ENCODE measurements at regions not wholly inside any gene's neighbourhood (a gene's known extent, or its start where the extent isn't known, plus 50 kb on each side); places are given as distances from the start of the nearest gene placed in this dataset.
"Not testable (repeated sequence)": the region's sequence is repeated elsewhere in the genome, so short reads cannot be mapped to it uniquely, and the experiment has no call there.

DNA sequence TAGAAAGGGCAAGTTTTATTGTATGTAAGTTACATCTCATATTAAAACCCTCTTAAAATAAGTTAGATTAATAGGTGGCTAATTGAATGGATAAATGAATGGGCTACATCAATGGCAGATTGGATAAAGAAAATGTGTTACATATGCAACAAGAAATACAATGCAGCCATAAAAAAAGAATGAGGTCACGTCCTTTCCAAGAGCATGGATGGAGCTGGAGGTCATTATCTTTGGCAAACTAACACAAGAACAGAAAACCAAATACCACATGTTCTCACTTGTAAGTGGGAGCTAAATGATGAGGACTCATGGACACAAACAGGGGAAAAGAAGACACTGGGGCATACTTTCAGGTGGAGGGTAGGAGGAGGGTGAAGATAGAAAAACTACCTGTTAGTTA lies 182.2 kb upstream of the GNAI1 start:
- DNase-seq, result no peak

DNA sequence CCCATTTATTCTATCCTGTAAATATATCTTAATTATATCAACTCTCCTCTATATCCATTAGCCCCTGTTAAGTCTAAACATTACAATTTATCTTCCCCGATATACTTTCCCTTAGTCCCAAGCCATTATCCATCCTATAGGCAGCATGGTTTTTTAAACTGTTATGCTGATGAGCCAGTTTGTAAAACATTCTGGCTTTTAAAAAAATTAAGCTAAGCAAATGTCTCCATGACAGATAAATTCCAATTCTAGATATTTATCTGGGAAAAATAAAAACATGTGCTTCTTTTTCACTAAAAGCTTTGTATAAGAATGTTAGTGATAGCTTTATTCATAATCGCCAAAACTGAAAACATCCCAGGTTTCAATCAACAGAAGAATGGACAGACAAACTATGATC lies 183.2 kb upstream of the GNAI1 start:
- no peak for DNase-seq

DNA sequence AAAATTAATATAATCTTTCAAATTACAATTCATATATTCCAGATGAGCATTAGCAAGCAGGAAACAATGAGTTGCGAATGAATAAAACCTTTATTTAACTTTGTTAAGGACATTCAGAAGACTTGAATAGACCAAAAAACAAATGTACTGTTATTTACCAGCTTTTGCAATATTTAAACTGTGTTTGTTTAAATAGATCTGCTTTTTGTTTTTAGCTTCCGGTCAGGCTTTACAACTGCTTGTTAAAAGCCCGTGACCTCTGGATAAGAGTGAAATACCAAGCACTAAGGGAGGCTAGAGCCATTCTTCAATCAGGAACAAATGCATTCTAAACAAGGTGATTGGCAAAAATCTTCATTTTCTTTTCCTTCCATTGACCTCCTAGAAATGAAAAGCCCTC lies 184.9 kb upstream of the GNAI1 start:
- no peak for DNase-seq

DNA sequence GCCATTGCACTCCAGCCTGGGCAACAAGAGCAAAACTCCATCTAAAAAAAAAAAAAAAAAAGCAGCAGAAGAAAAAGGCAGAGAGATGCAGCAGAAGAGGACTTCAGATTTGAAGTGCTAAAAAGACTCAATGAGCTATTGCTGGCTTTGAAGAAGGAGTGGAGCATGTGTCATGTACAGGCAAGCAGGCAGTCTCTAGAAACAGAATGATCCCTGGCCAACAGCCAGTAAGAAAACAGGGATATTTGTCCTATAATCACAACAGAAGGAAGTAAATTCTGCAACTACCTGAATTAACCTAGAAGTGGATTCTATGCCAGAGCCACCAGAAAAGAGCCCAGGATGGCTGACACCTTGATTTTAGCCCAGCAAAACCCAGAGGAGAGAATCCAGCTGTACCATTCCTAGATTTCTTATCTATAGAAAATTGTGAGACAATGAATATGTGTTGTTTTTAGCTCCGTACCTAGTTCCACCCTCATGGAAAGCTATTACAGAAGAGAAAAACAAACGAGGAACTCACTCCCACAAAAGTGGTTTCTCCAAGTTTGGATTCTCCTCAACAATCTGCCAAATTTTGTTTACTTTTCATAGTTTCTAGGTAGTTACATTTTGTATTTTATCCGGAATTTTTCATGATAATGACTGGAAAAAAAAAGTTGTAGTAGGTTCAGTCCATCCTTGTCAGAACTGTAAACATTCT lies 198.2 kb upstream of the GNAI1 start:
- DNase-seq, result no peak

DNA sequence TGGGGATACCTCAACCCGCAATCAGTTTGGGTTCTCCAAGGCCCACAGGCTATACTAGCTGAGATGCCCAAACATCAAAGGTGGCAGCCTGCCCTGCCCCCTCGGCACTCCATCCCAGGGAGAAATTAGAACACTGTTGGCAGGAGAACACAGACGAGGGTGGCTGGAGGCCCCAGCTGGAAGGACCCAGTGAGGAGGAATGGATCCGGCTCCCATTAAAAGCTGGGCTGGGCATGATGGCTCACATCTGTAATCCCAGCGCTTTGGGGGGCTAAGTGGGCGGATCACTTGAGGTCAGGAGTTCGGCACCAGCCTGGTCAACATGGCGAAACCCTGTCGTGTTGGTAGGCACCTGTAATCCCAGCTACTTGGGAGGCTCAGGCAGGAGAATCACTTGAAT lies 199.9 kb upstream of the GNAI1 start:
- DNase-seq, result no peak

DNA sequence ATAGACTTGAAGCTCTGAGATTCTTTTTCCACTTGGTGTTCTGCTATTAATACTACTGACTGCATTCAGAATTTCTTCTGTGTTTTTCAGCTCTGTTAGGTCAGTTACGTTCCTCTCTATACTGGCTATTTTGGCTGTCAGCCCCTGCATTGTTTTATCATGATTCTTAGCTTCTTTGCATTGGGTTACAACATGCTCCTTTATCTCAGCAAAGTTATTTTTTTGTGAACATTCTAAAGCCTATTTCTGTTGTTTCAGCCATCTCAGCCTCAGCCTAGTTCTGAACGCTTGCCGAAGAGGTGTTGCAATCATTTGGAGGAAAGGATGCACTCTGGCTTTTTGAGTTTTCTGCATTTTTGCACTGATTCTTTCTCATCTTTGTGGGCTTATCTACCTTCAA lies 201.5 kb upstream of the GNAI1 start:
- no peak for DNase-seq

DNA sequence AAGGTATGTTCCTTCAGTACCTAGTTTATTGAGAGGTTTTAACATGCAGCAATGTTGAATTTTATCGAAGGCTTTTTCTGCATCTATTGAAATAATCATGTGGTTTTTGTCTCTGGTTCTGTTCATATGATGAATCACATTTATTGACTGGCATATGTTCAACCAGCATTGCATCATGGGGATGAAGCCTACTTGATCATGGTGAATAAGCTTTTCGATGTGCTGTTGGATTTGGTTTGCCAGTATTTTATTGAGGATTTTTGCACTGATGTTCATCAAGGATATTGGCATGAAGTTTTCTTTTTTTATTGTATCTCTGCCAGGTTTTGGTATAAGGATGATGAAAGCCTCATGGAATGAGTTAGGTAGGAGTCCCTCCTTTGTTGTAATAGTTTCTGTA lies 204.0 kb upstream of the GNAI1 start:
- no peak for DNase-seq

DNA sequence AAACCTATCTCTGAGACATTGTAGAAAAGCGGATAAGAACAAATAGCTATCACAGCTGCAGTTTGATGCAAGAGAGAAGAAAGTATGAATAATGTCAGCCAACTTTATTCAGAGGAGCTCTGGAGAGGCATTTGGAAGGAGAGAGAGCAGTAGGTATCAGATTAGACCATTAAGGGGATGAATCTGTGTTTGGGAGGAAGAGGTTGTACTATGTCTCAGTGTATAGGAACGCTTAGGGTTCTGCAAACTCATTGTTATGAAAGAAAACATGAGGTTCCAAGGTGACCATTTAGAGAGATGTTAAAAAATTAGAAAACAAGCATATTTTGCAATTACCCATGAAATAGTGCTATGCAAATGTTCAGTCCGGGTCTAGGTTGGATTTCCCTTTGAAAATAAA lies 207.5 kb upstream of the GNAI1 start:
- DNase-seq, result no peak

DNA sequence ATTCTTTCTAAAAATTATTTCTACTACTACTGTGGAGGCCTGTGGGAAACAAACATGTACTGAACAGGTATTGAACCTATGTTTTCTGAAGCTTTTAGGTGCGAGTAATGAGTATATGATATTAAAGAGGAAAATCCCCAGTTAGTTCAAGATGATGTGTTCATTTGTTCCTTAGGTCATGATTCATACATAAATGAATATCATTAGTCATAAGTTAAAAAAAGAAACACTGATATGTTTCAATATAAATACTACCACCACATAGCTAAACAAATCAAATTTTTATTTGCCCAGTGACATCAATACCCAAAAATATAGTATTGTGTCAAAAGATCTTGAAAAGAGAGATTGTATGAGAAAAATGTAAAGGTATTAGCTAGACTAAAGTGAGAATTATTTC lies 210.7 kb upstream of the GNAI1 start:
- DNase-seq, result no peak

DNA sequence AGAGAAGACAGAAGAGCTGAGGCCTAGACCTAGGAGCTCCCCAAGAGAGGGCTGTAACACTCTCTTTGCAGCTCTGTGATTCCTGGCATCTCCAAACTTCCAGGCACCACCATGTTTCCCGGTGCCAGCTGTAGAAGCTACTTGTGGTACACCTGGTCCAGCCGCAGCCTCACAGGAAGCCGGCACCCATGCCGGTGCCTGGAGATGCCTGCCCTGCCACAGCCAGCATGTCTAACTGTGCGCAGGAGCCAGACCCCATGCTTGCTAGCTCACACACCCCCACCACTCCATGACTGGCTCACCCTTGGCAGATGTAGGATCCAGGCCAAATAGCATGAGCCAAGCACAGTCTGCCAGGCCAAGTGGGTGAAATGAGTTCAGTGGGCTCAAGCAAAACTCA lies 211.7 kb upstream of the GNAI1 start:
- DNase-seq, result no peak

DNA sequence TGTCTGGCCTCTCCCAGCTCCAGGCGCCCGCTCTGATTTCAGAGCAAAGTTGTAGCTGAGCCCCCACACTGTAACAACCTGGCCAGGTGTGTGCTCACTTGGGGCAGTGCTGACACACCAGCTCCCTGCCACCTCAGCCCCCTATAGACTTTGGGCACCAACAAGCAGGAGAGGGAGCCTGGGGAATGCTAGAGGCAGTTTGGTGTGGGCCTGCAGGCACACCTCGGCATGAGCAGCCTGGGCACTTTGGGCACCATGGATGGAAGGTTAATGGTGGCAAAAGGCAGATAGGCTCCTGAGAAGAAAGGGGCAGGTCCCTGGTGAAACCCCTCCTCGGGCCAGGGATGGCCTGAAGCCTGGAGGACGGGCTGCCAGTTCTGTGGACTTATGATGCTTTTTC lies 212.7 kb upstream of the GNAI1 start:
- no peak for DNase-seq

DNA sequence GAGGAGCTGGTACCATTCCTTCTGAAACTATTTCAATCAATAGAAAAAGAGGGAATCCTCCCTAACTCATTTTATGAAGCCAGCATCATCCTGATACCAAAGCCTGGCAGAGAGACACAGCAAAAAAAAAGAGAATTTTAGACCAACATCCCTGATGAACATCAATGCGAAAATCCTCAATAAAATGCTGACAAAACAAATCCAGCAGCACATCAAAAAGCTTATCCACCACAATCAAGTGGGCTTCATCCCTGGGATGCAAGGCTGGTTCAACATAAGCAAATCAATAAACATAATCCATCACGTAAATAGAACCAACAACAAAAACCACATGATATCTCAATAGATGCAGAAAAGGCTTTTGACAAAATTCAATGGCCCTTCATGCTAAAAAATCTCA lies 216.0 kb upstream of the GNAI1 start:
- not testable (repeated sequence) for DNase-seq

DNA sequence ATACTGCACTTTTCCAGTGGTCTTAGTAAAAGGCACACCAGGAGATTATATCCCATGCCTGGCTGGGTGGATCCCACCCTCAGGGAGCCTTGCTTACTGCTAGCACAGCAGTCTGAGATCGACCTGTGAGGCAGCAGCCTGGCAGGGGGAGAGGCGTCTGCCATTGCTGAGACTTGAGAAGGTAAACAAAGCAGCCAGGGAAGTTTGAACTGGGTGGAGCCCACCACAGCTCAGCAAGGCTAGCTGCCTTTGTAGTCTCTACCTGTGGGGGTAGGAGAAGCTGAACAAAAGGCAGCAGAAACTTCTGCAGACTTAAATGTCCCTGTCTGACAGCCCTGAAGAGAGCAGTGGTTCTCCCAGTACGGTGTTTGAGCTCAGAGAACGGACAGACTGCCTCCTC lies 219.3 kb upstream of the GNAI1 start:
- DNase-seq, result not testable (repeated sequence)

DNA sequence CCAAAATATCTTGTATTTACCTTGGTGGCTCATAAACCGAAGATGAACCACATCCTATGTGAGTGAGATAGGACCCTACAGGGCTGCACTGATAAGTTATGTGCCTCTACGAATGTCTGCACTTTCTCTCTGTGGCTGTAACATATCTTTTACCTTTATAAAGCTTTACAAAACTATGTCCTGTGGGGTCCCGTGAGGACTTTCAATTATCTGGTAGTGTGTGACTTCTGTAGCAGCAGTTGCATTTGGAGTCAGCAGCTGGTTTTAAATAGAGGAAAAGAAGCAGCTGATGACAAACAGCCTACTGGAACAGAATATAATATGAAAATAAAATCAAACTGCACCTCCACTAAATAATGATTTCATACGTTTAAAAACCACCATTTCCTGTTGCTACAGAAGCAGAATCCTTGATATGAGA lies 222.4 kb upstream of the GNAI1 start:
- no peak for DNase-seq

DNA sequence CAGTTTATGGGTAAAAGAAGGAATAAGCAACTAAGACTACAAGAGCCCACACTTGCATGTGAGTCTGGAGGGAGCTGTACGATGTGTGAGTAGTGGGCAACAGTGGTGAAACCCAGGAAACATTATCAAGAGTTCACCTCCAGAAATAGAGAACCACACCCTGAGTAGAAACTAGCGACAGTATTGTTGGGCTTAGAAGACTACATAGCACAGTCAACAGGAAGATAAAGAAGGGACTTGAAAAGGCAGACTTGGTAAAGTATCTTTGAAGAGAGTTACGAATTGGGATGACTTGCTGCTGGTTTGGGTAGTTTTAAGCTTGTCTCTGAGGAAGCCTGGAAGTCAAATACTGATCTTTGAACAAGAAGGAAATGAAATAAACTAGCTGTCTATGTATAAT lies 223.2 kb upstream of the GNAI1 start:
- no peak for DNase-seq

DNA sequence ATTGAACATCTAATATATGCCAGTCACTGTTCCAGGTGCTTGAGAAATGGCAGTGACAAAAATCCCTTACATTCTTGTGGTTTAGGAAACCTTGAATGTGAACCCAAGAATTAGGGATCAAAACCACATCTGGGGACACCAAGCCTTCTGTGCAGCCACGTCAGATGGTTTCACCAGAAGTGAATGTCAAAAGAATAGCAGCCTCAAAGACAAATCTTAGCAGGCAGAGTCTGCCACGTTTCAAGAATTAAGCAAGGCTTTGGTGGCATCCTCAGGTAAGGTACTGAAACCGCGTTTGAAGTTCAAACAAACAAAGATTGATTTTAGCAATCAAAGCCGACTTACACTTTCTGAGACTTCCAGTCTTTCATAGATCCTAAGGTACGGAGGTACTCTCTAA lies 225.5 kb upstream of the GNAI1 start:
- DNase-seq, result no peak

DNA sequence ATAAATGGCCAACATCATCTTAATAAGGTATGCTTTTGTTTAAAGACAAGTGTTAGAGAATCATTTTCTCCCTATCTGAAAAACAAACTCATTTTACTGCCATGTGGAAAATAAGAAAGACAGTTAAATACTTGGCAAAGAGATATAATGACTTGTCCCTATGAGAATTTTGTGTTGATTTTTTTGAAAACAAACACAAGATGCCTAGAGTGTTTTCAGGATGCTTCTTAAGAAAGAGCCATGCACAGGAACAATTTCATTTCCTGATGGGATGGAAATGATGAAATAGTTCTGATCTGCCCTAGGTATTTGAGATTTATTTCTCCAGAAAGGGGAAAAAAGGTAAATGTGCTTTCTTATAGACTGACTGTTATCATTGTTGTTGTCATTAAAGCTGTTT lies 237.5 kb upstream of the GNAI1 start:
- no peak for DNase-seq

DNA sequence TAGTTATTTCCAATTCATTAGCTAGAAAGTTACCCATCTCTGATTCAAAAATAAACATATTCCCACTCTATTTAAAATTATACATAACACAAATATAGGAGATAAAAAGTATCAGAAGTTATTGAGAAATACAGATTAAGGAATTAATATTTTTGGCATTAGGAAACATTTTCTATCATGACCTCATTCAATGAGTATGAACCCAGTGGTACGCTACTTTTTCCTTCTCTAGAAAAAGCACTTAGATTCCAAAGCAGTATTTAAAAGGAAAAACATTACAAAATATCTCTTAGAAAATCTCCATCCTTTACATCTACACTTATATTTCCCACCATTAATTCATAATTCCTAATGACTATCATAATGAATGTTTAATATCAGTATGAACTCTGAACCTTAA lies 240.6 kb upstream of the GNAI1 start:
- no peak for DNase-seq

DNA sequence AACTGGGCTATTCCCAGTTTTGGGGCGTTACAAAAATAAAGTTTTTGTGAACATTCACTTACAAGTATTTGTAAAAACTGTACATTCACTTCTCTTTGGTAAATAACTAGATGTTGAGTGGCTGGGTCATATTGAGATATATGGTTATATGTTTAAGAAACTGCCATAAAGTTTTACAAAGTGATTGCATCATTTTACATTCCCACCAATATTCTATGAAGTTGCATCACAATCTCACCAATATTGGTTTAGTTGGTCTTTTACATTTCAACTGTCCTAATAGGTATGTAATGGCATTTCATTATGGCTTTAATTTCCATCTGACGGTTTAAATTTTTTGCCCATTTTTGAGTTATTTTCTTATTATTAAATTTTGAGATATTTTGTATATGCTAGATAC lies 251.7 kb upstream of the GNAI1 start:
- DNase-seq, result no peak

DNA sequence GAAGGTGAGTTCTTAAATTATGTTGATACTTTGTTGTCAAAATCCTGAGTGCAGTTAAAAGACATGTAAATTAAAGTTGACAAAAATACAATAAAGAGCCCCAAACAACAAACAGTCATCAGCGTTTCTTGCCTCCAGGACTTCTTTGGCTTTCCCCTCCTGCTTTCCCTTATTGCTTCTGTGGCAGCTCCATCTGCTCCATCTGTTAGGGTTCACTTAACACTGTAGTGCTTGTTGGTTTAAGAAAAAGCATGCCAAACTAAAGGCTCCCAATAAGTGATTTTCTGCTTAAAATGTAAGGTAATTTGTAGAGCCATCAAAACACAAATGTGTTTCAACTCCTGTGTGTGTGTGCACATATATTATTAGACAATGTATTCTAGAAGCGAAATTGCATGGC lies 254.3 kb upstream of the GNAI1 start:
- no peak for DNase-seq

DNA sequence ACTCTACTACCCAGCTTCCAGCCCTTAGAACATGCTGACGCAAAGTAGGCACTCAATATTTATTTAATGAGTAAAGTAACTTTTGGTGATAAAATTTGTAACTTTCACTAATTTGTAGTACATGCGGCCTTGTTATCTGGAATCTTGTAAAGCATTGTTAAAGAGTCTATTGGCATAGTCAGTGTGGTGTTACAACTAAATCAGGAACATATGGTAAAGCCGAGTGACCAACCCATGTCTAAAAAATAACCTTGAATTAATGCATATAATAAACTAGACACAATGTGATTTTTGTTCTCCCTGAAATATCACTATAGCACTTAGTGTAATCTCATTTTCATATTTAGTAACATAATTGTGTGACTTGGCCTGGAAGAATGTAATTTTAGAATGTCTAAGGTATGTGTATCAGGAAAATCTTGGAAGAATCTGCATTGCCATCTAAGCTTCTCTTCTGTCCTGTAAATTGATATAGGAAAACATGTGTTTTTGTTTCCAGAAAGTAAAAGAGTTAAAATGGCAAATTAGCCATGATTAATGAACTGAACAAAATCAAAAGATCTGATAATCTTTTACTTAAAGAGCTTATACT lies 256.7 kb upstream of the GNAI1 start:
- no peak for DNase-seq

DNA sequence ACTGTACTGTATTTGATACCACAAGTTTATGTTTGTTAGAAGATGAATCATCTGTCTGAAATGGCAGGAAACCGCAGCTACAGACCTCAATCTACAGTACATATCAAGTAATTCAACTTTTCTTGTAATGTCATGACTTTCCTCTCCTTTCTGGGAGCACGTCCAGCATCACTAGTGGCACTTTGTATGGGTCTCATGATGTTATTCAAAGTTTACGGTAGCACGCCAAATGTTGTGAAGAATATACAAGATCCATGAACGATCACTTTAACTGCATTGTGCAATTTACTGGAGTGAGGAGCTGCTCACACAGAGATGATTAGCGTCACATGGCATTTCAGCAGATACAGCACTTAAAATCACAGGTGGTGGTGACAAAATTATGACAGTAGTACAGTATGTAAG lies 257.8 kb upstream of the GNAI1 start:
- DNase-seq, result no peak

DNA sequence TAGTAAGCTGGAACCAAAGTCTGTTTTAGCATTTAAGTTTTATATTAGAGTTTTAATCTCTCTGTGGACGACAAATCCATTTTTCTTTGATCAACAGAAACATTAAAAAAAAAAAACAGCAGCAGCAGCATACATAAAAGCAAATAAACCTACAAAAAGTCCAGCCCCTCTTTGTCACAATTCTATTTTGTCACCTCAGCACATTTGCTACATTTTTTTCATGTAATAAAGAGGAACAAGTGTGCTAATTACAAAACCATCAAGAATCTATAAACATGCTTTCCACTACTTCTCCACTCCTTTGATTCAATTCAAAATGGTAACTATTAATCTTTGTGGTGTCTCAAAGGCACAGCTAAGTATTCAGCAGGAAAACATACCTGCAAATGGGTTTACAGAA lies 259.8 kb upstream of the GNAI1 start:
- no peak for DNase-seq

DNA sequence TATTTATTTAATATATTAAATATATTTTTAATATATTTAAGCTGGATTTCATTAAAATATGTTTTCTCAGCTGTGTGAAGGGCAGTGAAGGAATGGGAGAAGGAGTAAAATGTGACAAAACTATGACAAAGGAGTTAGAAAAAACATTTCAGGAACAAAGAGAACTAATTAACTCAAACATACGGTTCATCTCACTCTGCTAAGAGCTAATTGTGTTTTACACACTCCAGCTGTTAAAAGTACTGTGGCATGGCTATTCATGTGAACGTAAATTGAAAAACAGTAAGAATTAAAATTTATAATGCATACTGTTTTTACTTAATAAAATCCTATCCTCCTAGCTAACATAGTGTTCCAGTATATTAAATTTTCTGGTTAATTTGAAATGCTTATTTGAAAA lies 262.5 kb upstream of the GNAI1 start:
- DNase-seq, result no peak

DNA sequence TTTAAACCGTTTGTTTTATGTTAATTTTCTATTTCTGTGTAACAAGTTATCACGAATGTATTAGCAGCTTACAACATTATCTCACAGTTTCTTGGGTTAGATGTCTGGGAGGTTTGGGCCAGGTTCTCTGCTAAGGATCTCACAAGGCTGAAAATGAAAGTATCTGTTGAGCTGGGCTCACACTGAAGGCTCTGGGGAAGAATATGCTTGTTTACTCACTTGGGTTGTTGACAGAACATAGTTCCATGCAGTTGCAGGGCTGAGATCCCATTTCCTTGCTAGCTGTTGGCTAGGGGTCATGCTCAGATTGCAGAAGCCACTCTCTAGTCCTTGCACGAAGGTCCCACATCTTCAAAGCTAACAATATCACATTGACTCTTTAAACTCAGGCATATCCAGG lies 266.6 kb upstream of the GNAI1 start:
- DNase-seq, result no peak
